ENCODE measurements at regions not wholly inside any gene's neighbourhood (a gene's known extent, or its start where the extent isn't known, plus 50 kb on each side); places are given as distances from the start of the nearest gene placed in this dataset.

DNA sequence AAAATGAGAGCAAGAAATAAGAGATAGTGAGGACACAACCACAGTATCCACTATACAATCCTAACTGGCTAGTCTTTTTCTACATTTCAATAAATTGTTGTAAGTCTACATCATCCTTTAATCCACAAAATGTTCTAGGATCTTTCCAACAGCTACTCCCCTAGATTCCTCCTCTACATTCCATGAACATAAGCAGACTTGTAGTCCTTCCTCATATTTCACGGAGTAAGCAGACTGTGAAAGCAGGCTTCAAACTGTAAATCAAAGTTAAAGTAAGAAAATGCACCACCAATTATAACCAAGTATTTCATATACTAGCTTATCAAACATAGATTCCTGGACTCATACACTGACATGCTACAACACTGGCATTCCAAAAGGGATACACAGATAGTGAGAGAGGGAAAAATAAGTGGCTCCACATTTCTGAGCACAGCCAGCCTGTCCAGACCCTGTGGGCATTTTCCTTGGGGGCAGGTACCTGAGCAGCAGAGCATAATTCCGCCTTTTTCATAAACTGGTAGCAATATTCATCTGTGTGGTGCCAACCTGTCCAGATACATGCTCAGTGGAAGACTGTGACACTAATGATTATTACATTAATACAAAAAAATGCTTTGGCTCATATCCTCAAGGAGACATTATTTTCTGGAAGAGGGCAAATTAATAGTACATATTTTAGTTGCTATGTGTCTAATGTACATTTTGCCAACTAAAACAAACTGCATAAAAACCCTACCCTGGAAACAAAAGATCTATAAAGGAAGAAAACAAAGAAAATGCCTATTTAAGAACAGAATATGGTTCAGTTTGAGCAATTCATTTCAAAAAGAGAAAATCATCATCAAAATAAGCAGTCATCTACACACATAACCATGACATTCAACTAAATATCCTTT lies 113.3 kb upstream of the FSCB start:
- H3K4me2 ChIP-seq (ENCODE audit: insufficient read depth, low read length) = no peak overlapping the region
- TF ChIP-seq, protein P1, sequence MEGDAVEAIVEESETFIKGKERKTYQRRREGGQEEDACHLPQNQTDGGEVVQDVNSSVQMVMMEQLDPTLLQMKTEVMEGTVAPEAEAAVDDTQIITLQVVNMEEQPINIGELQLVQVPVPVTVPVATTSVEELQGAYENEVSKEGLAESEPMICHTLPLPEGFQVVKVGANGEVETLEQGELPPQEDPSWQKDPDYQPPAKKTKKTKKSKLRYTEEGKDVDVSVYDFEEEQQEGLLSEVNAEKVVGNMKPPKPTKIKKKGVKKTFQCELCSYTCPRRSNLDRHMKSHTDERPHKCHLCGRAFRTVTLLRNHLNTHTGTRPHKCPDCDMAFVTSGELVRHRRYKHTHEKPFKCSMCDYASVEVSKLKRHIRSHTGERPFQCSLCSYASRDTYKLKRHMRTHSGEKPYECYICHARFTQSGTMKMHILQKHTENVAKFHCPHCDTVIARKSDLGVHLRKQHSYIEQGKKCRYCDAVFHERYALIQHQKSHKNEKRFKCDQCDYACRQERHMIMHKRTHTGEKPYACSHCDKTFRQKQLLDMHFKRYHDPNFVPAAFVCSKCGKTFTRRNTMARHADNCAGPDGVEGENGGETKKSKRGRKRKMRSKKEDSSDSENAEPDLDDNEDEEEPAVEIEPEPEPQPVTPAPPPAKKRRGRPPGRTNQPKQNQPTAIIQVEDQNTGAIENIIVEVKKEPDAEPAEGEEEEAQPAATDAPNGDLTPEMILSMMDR (IDR thresholded peaks at IDR 0.05; ENCODE audit: extremely low read depth, low read depth, low read length) = no peak
- no peak overlapping the region for H3K4me3 ChIP-seq (ENCODE audit: insufficient read depth, low read length)
- H3K79me2 ChIP-seq (ENCODE audit: insufficient read depth, low read length) = no peaks in the 10 kb centered on the region
- no peak overlapping the region for H2AFZ ChIP-seq (ENCODE audit: low read length)
- peaks cover 2% of the 10 kb centered on the region for H3K9me3 ChIP-seq (ENCODE audit: low read depth, low read length)
- H3K27ac ChIP-seq (ENCODE audit: low read depth, low read length) = no peak overlapping the region
- no peak for DNase-seq (ENCODE audit: insufficient read length, low spot score, missing footprints)
- H3K27me3 ChIP-seq (ENCODE audit: insufficient read depth, low read length) = no peaks in the 10 kb centered on the region
- H4K20me1 ChIP-seq (ENCODE audit: insufficient read depth, low read length) = no peaks in the 10 kb centered on the region
- no peaks in the 10 kb centered on the region for H3K36me3 ChIP-seq (ENCODE audit: insufficient read depth, low read length)
- H3K4me1 ChIP-seq (ENCODE audit: insufficient read depth, low read length) = no peaks in the 10 kb centered on the region

DNA sequence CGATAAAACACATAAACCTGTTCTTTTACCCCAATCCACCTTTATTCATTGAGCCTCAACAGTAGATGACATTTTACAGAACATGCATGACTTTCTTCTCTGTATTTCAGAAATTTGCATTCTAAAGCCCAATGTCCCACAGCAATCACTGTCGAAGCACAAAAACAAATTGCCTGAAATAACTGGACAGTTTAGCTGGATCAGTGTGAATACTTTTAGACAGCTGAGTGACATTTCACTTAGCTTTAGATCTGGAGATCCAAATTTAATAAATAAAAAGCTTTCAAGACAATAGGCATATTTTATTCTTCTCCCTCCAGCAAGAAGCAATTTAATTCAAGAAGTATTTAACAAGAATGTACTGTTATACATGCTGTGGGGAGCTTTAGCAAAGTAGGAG lies 109.1 kb upstream of the FSCB start:
- no peak overlapping the region for H3K4me3 ChIP-seq (ENCODE audit: insufficient read depth, low read length)
- no peaks in the 10 kb centered on the region for H3K4me1 ChIP-seq (ENCODE audit: insufficient read depth, low read length)
- H3K27ac ChIP-seq (ENCODE audit: low read depth, low read length) = no peak overlapping the region
- TF ChIP-seq, protein P1 (IDR thresholded peaks at IDR 0.05; ENCODE audit: extremely low read depth, low read depth, low read length) = no peak
- no peak overlapping the region for H2AFZ ChIP-seq (ENCODE audit: low read length)
- no peaks in the 10 kb centered on the region for H3K36me3 ChIP-seq (ENCODE audit: insufficient read depth, low read length)
- H3K9me3 ChIP-seq (ENCODE audit: low read depth, low read length) = peaks cover 2% of the 10 kb centered on the region
- H4K20me1 ChIP-seq (ENCODE audit: insufficient read depth, low read length) = no peaks in the 10 kb centered on the region
- H3K4me2 ChIP-seq (ENCODE audit: insufficient read depth, low read length) = no peak overlapping the region
- no peaks in the 10 kb centered on the region for H3K27me3 ChIP-seq (ENCODE audit: insufficient read depth, low read length)
- DNase-seq (ENCODE audit: insufficient read length, low spot score, missing footprints) = no peak
- H3K79me2 ChIP-seq (ENCODE audit: insufficient read depth, low read length) = no peaks in the 10 kb centered on the region

DNA sequence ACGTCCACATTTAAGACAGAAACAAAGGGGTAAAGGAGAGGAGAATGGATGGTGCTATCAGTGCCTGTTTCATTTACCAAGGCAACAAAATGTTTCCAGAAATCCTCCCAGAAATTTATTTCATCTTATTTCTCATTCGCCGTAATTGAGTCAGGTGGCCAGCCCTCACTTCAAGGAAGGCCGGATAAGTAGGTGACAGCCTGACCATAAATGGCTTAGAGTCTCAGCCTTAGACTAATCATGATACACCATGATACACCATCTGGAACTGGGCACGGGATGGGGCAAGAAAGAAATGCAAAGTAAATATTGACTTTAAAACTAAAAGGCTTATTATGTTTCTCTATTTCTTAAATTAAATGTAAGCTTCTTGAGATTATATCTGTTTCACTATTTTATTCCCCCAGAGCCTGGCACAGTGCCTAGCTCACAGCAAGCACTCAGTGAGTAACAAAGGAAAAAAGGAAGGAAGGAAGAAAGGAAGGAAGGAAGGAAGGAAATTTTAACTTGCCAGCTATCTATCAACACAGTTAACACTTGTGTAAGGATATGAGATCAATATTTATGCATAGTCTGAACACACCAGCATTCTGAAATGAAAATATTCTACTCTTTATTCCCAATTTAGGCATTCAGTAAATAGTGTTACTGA lies 106.1 kb upstream of the FSCB start:
- Histone ChIP-seq H3K79me2 (ENCODE audit: insufficient read depth, low read length) (no peaks in the 10 kb centered on the region), H3K9me3 (ENCODE audit: low read depth, low read length) (no peaks in the 10 kb centered on the region), H3K27me3 (ENCODE audit: insufficient read depth, low read length) (no peaks in the 10 kb centered on the region), H3K4me1 (ENCODE audit: insufficient read depth, low read length) (no peaks in the 10 kb centered on the region), H4K20me1 (ENCODE audit: insufficient read depth, low read length) (no peaks in the 10 kb centered on the region), H3K27ac (ENCODE audit: low read depth, low read length) (no peak overlapping the region), H2AFZ (ENCODE audit: low read length) (no peak overlapping the region), H3K36me3 (ENCODE audit: insufficient read depth, low read length) (no peaks in the 10 kb centered on the region), H3K4me3 (ENCODE audit: insufficient read depth, low read length) (no peak overlapping the region), H3K4me2 (ENCODE audit: insufficient read depth, low read length) (no peak overlapping the region)
- TF ChIP-seq, protein P1 (IDR thresholded peaks at IDR 0.05; ENCODE audit: extremely low read depth, low read depth, low read length) = no peak
- no peak for DNase-seq (ENCODE audit: insufficient read length, low spot score, missing footprints)

DNA sequence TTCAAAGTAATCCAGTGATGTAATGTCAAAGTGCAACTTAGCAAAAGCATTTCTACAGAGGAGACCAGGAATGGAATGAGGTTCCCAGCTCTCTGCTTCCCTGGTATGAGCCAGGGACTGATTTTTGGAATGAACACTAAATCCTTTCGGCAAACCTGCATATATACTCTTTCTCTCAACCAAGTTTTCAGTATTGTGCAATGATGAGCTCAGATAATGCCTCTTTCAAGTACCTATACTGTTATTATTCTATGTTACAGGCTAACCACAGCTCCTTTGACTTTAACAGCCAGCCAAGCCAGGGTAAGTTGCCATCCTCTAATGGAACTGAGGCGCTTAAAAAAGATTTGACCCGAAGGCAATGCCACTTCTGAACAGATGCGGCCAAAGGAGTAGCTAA lies 104.9 kb upstream of the FSCB start:
- peak; percentile 44 for DNase-seq (ENCODE audit: insufficient read length, low spot score, missing footprints)
- no peaks in the 10 kb centered on the region for H3K9me3 ChIP-seq (ENCODE audit: low read depth, low read length)
- no peak overlapping the region for H2AFZ ChIP-seq (ENCODE audit: low read length)
- H3K4me2 ChIP-seq (ENCODE audit: insufficient read depth, low read length) = no peak overlapping the region
- TF ChIP-seq, protein P1 (IDR thresholded peaks at IDR 0.05; ENCODE audit: extremely low read depth, low read depth, low read length) = no peak
- no peaks in the 10 kb centered on the region for H3K27me3 ChIP-seq (ENCODE audit: insufficient read depth, low read length)
- no peaks in the 10 kb centered on the region for H3K4me1 ChIP-seq (ENCODE audit: insufficient read depth, low read length)
- H3K4me3 ChIP-seq (ENCODE audit: insufficient read depth, low read length) = no peak overlapping the region
- no peaks in the 10 kb centered on the region for H4K20me1 ChIP-seq (ENCODE audit: insufficient read depth, low read length)
- H3K79me2 ChIP-seq (ENCODE audit: insufficient read depth, low read length) = no peaks in the 10 kb centered on the region
- no peak overlapping the region for H3K27ac ChIP-seq (ENCODE audit: low read depth, low read length)
- no peaks in the 10 kb centered on the region for H3K36me3 ChIP-seq (ENCODE audit: insufficient read depth, low read length)

Data from osteoblast (primary cell).